ENCODE measurements at regions not wholly inside any gene's neighbourhood (a gene's known extent, or its start where the extent isn't known, plus 50 kb on each side); places are given as distances from the start of the nearest gene placed in this dataset.

- H3K36me3 ChIP-seq (ENCODE audit: control insufficient read depth in 2 of 2, insufficient read depth in 2 of 2, low read length in 2 of 2), result no peaks in the 10 kb centered on the region
- no peak overlapping the region for H3K9ac ChIP-seq (ENCODE audit: low read length in 2 of 2)
- H3K27me3 ChIP-seq (ENCODE audit: control insufficient read depth in 1 of 2, insufficient read depth in 2 of 2, low read length in 2 of 2), result no peaks in the 10 kb centered on the region
- peaks cover 3% of the 10 kb centered on the region for H3K4me1 ChIP-seq (ENCODE audit: control insufficient read depth, insufficient read depth, low read length)
- H3K9me3 ChIP-seq (ENCODE audit: control insufficient read depth in 2 of 2, low read length in 2 of 2), result no peaks in the 10 kb centered on the region
- H3K4me3 ChIP-seq (ENCODE audit: low read length in 2 of 2), result no peak overlapping the region
- no peak overlapping the region for H3K27ac ChIP-seq (ENCODE audit: low read length)
Measured at GRCh38 chr6:90707246-90707645, 120.4 kb upstream of the MAP3K7 start.

- no peak overlapping the region for H3K4me3 ChIP-seq (ENCODE audit: low read length in 2 of 2)
- H3K27me3 ChIP-seq (ENCODE audit: control insufficient read depth in 1 of 2, insufficient read depth in 2 of 2, low read length in 2 of 2), result no peaks in the 10 kb centered on the region
- H3K4me1 ChIP-seq (ENCODE audit: control insufficient read depth, insufficient read depth, low read length), result no peaks in the 10 kb centered on the region
- no peak overlapping the region for H3K9ac ChIP-seq (ENCODE audit: low read length in 2 of 2)
- no peaks in the 10 kb centered on the region for H3K9me3 ChIP-seq (ENCODE audit: control insufficient read depth in 2 of 2, low read length in 2 of 2)
- H3K36me3 ChIP-seq (ENCODE audit: control insufficient read depth in 2 of 2, insufficient read depth in 2 of 2, low read length in 2 of 2), result no peaks in the 10 kb centered on the region
- H3K27ac ChIP-seq (ENCODE audit: low read length), result no peak overlapping the region
Measured at GRCh38 chr6:90703336-90703735, 116.5 kb upstream of the MAP3K7 start.

GRCh38 chr6:90701926-90702325, 115.1 kb upstream of the MAP3K7 start:
- no peaks in the 10 kb centered on the region for H3K9me3 ChIP-seq (ENCODE audit: control insufficient read depth in 2 of 2, low read length in 2 of 2)
- H3K36me3 ChIP-seq (ENCODE audit: control insufficient read depth in 2 of 2, insufficient read depth in 2 of 2, low read length in 2 of 2), result no peaks in the 10 kb centered on the region
- no peak overlapping the region for H3K27ac ChIP-seq (ENCODE audit: low read length)
- no peak overlapping the region for H3K9ac ChIP-seq (ENCODE audit: low read length in 2 of 2)
- H3K27me3 ChIP-seq (ENCODE audit: control insufficient read depth in 1 of 2, insufficient read depth in 2 of 2, low read length in 2 of 2), result no peaks in the 10 kb centered on the region
- no peak overlapping the region for H3K4me3 ChIP-seq (ENCODE audit: low read length in 2 of 2)
- H3K4me1 ChIP-seq (ENCODE audit: control insufficient read depth, insufficient read depth, low read length), result no peaks in the 10 kb centered on the region

- Histone ChIP-seq H3K4me1 (ENCODE audit: control insufficient read depth, insufficient read depth, low read length) (no peaks in the 10 kb centered on the region), H3K4me3 (ENCODE audit: low read length in 2 of 2) (no peak overlapping the region), H3K9ac (ENCODE audit: low read length in 2 of 2) (no peak overlapping the region), H3K36me3 (ENCODE audit: control insufficient read depth in 2 of 2, insufficient read depth in 2 of 2, low read length in 2 of 2) (no peaks in the 10 kb centered on the region), H3K27ac (ENCODE audit: low read length) (no peak overlapping the region), H3K9me3 (ENCODE audit: control insufficient read depth in 2 of 2, low read length in 2 of 2) (no peaks in the 10 kb centered on the region), H3K27me3 (ENCODE audit: control insufficient read depth in 1 of 2, insufficient read depth in 2 of 2, low read length in 2 of 2) (no peaks in the 10 kb centered on the region)
Measured at GRCh38 chr6:90701146-90701781, 114.4 kb upstream of the MAP3K7 start.

- H3K27ac ChIP-seq (ENCODE audit: low read length), result no peak overlapping the region
- no peaks in the 10 kb centered on the region for H3K4me1 ChIP-seq (ENCODE audit: control insufficient read depth, insufficient read depth, low read length)
- no peak overlapping the region for H3K9ac ChIP-seq (ENCODE audit: low read length in 2 of 2)
- no peak overlapping the region for H3K4me3 ChIP-seq (ENCODE audit: low read length in 2 of 2)
- H3K9me3 ChIP-seq (ENCODE audit: control insufficient read depth in 2 of 2, low read length in 2 of 2), result peaks cover 0 to 5% of the 10 kb centered on the region in 2 donors
- no peaks in the 10 kb centered on the region for H3K27me3 ChIP-seq (ENCODE audit: control insufficient read depth in 1 of 2, insufficient read depth in 2 of 2, low read length in 2 of 2)
- no peaks in the 10 kb centered on the region for H3K36me3 ChIP-seq (ENCODE audit: control insufficient read depth in 2 of 2, insufficient read depth in 2 of 2, low read length in 2 of 2)
Measured at GRCh38 chr6:90695316-90695715, 108.4 kb upstream of the MAP3K7 start.

GRCh38 chr6:90694802-90695201, 107.9 kb upstream of the MAP3K7 start:
- Histone ChIP-seq H3K27me3 (ENCODE audit: control insufficient read depth in 1 of 2, insufficient read depth in 2 of 2, low read length in 2 of 2) (no peaks in the 10 kb centered on the region), H3K27ac (ENCODE audit: low read length) (no peak overlapping the region), H3K36me3 (ENCODE audit: control insufficient read depth in 2 of 2, insufficient read depth in 2 of 2, low read length in 2 of 2) (no peaks in the 10 kb centered on the region), H3K4me3 (ENCODE audit: low read length in 2 of 2) (no peak overlapping the region), H3K4me1 (ENCODE audit: control insufficient read depth, insufficient read depth, low read length) (no peaks in the 10 kb centered on the region), H3K9ac (ENCODE audit: low read length in 2 of 2) (no peak overlapping the region), H3K9me3 (ENCODE audit: control insufficient read depth in 2 of 2, low read length in 2 of 2) (peaks cover 0 to 5% of the 10 kb centered on the region in 2 donors)

- peaks cover 0 to 5% of the 10 kb centered on the region in 2 donors for H3K9me3 ChIP-seq (ENCODE audit: control insufficient read depth in 2 of 2, low read length in 2 of 2)
- H3K4me1 ChIP-seq (ENCODE audit: control insufficient read depth, insufficient read depth, low read length), result no peaks in the 10 kb centered on the region
- H3K4me3 ChIP-seq (ENCODE audit: low read length in 2 of 2), result no peak overlapping the region
- no peak overlapping the region for H3K27ac ChIP-seq (ENCODE audit: low read length)
- H3K27me3 ChIP-seq (ENCODE audit: control insufficient read depth in 1 of 2, insufficient read depth in 2 of 2, low read length in 2 of 2), result no peaks in the 10 kb centered on the region
- H3K9ac ChIP-seq (ENCODE audit: low read length in 2 of 2), result no peak overlapping the region
- no peaks in the 10 kb centered on the region for H3K36me3 ChIP-seq (ENCODE audit: control insufficient read depth in 2 of 2, insufficient read depth in 2 of 2, low read length in 2 of 2)
Measured at GRCh38 chr6:90691823-90692222, 105.0 kb upstream of the MAP3K7 start.

GRCh38 chr6:90689172-90689571, 102.3 kb upstream of the MAP3K7 start:
- no peak overlapping the region for H3K27ac ChIP-seq (ENCODE audit: low read length)
- H3K4me3 ChIP-seq (ENCODE audit: low read length in 2 of 2), result no peak overlapping the region
- H3K9me3 ChIP-seq (ENCODE audit: control insufficient read depth in 2 of 2, low read length in 2 of 2), result no peaks in the 10 kb centered on the region
- H3K9ac ChIP-seq (ENCODE audit: low read length in 2 of 2), result no peak overlapping the region
- H3K4me1 ChIP-seq (ENCODE audit: control insufficient read depth, insufficient read depth, low read length), result no peaks in the 10 kb centered on the region
- H3K27me3 ChIP-seq (ENCODE audit: control insufficient read depth in 1 of 2, insufficient read depth in 2 of 2, low read length in 2 of 2), result no peaks in the 10 kb centered on the region
- H3K36me3 ChIP-seq (ENCODE audit: control insufficient read depth in 2 of 2, insufficient read depth in 2 of 2, low read length in 2 of 2), result no peaks in the 10 kb centered on the region

- Histone ChIP-seq H3K36me3 (ENCODE audit: control insufficient read depth in 2 of 2, insufficient read depth in 2 of 2, low read length in 2 of 2) (no peaks in the 10 kb centered on the region), H3K4me1 (ENCODE audit: control insufficient read depth, insufficient read depth, low read length) (no peaks in the 10 kb centered on the region), H3K9me3 (ENCODE audit: control insufficient read depth in 2 of 2, low read length in 2 of 2) (no peaks in the 10 kb centered on the region), H3K4me3 (ENCODE audit: low read length in 2 of 2) (no peak overlapping the region), H3K9ac (ENCODE audit: low read length in 2 of 2) (no peak overlapping the region), H3K27me3 (ENCODE audit: control insufficient read depth in 1 of 2, insufficient read depth in 2 of 2, low read length in 2 of 2) (no peaks in the 10 kb centered on the region), H3K27ac (ENCODE audit: low read length) (no peak overlapping the region)
Measured at GRCh38 chr6:90687775-90688380, 101.0 kb upstream of the MAP3K7 start.

GRCh38 chr6:90681863-90682262, 95.0 kb upstream of the MAP3K7 start:
- H3K4me3 ChIP-seq (ENCODE audit: low read length in 2 of 2), result no peak overlapping the region
- no peak overlapping the region for H3K9ac ChIP-seq (ENCODE audit: low read length in 2 of 2)
- H3K27ac ChIP-seq (ENCODE audit: low read length), result no peak overlapping the region
- no peaks in the 10 kb centered on the region for H3K4me1 ChIP-seq (ENCODE audit: control insufficient read depth, insufficient read depth, low read length)
- no peaks in the 10 kb centered on the region for H3K27me3 ChIP-seq (ENCODE audit: control insufficient read depth in 1 of 2, insufficient read depth in 2 of 2, low read length in 2 of 2)
- H3K9me3 ChIP-seq (ENCODE audit: control insufficient read depth in 2 of 2, low read length in 2 of 2), result no peaks in the 10 kb centered on the region
- no peaks in the 10 kb centered on the region for H3K36me3 ChIP-seq (ENCODE audit: control insufficient read depth in 2 of 2, insufficient read depth in 2 of 2, low read length in 2 of 2)

GRCh38 chr6:90678049-90678779, 91.3 kb upstream of the MAP3K7 start:
- H3K4me1 ChIP-seq (ENCODE audit: control insufficient read depth, insufficient read depth, low read length), result no peaks in the 10 kb centered on the region
- H3K9me3 ChIP-seq (ENCODE audit: control insufficient read depth in 2 of 2, low read length in 2 of 2), result no peaks in the 10 kb centered on the region
- no peaks in the 10 kb centered on the region for H3K36me3 ChIP-seq (ENCODE audit: control insufficient read depth in 2 of 2, insufficient read depth in 2 of 2, low read length in 2 of 2)
- H3K27me3 ChIP-seq (ENCODE audit: control insufficient read depth in 1 of 2, insufficient read depth in 2 of 2, low read length in 2 of 2), result peaks cover 0 to 4% of the 10 kb centered on the region in 2 donors
- no peak overlapping the region for H3K9ac ChIP-seq (ENCODE audit: low read length in 2 of 2)
- H3K27ac ChIP-seq (ENCODE audit: low read length), result no peak overlapping the region
- H3K4me3 ChIP-seq (ENCODE audit: low read length in 2 of 2), result no peak overlapping the region

Data from stomach smooth muscle (tissue), 2 donors.